LNCAP (cell line): ENCODE measurements at regions not wholly inside any gene's neighbourhood (a gene's known extent, or its start where the extent isn't known, plus 50 kb on each side); places are given as distances from the start of the nearest gene placed in this dataset.

Experiments used
- CTCF ChIP-seq: fragments of 450-650 bp; IDR thresholded peaks from 2 replicates; pipeline ENCODE4 v1.5.1; 2017; ENCODE audit warnings: mild to moderate bottlenecking

DNA sequence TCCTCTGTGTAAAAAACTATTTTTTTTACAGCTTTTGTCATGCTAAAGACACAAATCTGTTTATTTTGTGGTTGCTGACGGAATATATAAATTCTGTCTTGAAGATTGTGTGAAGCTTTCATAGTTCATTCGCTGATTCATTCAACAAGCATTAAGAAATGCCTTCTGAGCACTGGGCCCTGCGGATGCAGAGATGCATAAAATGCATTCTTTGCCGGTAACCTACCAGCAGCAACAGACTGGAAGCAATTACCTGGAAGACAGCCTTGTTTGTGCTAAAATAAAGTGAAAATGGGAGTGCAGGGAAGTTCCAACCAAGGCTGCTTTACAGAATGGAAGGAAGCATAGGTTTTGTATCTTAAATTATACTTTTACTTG is 119.7 kb downstream of the PMAIP1 start:
- TF ChIP-seq CTCF: no peak

GRCh38 chr18:60018618-60019462 is 119.0 kb downstream of the PMAIP1 start:
- TF ChIP-seq CTCF: no peak

GRCh38 chr18:60017371-60017770 is 117.6 kb downstream of the PMAIP1 start:
- TF ChIP-seq CTCF: no peak

DNA sequence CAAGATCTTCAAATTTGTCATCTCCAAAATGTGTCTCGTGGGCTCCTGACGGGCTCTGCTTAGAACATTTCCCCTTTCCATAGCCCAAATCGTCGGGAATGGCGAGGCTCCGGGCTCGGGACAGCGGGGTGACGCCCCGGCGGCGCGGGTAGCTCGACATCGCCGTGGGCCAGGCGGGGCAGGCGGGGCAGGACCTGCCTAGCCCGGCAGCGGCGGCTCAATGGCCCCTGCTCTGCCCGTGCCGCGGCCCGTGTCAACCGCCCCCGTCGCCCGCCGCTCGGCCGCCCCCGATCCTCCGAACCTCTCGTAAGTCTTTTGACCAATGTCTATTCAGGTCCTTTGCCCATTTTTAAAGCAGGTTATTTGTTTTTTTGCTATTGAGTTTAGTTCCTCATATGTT is 111.2 kb downstream of the PMAIP1 start:
- no peak for TF ChIP-seq CTCF

DNA sequence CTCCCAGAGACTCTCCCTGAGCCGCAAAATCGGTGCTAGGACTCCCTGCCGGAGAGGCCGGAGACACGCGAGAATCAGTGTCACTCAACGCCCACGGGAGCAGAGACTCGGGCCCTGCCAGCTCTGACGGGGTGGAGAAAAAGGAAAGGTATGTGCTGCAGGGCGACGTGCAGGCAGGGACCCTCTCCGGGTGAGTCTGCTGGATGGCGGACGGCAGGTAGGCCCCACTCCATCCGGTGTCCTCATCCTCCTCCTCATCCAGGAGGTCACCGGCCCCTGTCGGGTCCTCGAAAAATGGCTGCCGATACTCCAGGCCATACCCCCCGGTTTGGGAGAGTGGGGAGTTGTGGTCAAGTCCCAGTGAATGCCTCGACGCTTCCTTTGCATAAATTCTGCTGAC is 110.7 kb downstream of the PMAIP1 start:
- TF ChIP-seq CTCF: no peak

GRCh38 chr18:60007661-60008060 is 107.9 kb downstream of the PMAIP1 start:
- no peak for TF ChIP-seq CTCF

- TF ChIP-seq CTCF: no peak
These were observed 103.9 kb downstream of the PMAIP1 start for GRCh38 chr18:60003610-60004185.
